GM12874 (cell line): ENCODE measurements at regions not wholly inside any gene's neighbourhood (a gene's known extent, or its start where the extent isn't known, plus 50 kb on each side); places are given as distances from the start of the nearest gene placed in this dataset.

Experiments used
- TF ChIP-seq, protein P1 (sequence below): IDR thresholded peaks from 2 replicates; pipeline ENCODE4 v1.5.1; 2011; ENCODE audit warnings: low read depth, mild to moderate bottlenecking, control low read depth, low read length, moderate library complexity; ENCODE audit not compliant: insufficient read depth

DNA sequence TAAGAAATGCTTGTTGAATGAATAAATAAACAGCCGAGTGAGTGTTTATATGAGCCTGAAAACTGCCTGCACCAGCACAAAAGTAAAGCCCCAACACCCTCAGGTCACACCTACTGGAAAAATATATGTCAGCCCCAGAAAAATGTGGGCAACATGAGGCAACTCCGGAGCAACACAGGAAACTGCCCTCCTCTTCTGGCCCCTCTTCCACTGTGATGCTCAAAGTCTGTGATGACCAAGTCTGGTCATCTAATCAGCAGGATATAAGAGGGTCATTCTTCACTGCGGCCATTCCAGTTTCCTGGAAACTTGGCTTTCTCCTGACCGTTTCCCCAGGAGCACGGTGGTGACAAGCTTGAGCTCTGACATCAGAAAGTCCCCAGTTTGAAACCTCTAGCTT is 159.6 kb upstream of the PZP start:
- TF ChIP-seq, protein P1, sequence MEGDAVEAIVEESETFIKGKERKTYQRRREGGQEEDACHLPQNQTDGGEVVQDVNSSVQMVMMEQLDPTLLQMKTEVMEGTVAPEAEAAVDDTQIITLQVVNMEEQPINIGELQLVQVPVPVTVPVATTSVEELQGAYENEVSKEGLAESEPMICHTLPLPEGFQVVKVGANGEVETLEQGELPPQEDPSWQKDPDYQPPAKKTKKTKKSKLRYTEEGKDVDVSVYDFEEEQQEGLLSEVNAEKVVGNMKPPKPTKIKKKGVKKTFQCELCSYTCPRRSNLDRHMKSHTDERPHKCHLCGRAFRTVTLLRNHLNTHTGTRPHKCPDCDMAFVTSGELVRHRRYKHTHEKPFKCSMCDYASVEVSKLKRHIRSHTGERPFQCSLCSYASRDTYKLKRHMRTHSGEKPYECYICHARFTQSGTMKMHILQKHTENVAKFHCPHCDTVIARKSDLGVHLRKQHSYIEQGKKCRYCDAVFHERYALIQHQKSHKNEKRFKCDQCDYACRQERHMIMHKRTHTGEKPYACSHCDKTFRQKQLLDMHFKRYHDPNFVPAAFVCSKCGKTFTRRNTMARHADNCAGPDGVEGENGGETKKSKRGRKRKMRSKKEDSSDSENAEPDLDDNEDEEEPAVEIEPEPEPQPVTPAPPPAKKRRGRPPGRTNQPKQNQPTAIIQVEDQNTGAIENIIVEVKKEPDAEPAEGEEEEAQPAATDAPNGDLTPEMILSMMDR, result no peak

DNA sequence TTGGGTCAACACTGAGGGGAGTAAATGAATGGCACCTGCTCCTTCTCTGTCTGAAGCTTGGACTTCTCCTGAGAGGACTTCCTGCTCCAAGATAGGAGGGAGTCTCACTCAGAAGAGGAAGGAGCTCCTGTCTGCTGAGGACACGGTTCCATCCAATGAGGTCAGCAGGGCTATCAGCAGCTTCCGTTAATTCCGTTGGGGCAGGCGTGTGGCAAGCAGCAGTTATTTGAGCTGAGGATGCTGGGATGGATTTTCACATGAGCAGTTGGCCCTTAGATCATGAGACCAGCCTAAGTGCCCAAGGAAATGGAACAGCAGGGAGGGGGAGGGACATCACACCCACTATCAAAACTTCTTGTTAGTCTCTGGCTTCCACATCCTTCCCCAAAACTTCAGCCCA is 159.0 kb upstream of the PZP start:
- TF ChIP-seq, protein P1, result no peak

DNA sequence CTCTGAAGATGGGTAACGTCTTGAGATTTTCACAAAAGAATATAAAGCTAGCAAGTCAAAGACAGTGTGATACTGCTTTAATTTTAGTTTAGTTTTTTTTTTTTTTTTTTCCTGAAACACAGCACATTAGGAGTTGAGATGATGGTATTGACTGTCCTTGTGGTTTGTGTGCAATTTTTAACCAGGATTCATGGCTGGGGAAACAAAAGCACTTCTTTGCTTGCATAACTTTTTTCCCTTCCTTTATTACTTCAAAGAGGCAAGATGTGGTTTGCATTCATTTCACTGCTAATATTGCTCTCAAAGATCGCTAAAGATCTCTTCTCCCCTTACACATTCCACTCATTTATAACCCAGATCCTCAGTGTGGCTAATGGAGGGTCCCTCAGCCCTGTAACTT is 157.1 kb upstream of the PZP start:
- TF ChIP-seq, protein P1, result no peak

DNA sequence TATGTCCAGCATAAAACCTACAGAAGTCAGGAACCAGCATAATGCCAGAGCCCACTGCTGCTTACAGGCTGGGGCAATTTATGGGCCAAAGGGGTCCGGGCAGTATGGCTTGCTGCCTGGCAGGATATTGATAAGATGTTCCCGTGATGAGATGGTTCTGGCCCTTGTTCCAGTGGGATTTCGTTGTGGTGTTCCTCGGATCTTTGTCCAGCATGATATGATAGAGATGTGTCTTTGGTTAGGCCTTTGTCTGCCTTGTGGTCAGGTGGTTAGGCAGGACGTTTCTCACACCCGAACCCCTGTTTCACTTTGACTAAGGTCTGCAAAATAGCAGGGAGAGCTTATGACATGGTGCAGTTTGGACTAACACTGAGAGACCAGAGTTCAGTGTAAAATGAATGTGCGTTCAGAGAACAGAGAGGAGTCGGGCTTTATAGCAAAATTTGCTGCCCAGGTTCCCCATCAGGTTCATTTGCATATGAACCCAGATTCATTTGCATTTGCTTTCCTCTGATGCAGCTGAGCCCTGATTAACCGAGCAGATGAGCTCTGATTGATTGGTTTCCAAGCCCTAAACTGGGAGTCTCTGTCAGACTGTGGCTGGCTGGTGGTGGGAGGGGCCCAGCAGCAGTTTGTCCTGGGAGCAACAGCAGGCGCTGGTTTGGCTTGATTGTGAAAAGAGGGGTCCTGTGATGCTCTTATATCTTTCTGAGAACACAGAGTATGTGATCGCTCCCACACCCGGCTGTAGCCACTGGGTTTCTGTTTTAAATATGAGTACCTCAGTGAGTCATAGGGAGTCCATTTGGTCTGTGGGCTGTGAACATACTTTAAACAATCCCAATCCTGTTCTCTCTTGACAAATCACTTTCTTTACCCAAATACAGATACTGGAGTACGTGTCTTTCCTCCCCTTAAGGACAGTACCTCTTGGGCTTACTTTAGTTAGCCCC is 156.3 kb upstream of the PZP start:
- TF ChIP-seq, protein P1, result no peak

DNA sequence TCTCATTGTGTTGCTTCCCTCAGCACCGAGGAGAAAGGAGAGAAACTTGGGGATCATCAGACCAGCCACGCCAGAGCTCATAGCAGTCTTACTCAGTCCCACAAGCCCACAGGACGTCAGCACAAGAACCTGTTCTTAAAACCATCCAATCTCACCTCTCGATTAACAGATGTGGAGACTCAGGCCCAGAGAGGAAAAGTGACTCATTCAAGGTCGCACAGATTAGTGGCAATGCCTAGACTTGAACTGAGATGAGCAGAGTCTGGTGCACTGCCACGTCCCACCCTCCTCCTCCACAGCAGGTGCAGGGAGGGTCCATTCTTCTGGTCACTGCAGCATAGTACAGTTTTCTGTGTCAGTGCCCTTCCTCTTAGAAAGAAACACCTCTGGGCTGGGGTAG is 154.9 kb upstream of the PZP start:
- TF ChIP-seq, protein P1, result no peak

DNA sequence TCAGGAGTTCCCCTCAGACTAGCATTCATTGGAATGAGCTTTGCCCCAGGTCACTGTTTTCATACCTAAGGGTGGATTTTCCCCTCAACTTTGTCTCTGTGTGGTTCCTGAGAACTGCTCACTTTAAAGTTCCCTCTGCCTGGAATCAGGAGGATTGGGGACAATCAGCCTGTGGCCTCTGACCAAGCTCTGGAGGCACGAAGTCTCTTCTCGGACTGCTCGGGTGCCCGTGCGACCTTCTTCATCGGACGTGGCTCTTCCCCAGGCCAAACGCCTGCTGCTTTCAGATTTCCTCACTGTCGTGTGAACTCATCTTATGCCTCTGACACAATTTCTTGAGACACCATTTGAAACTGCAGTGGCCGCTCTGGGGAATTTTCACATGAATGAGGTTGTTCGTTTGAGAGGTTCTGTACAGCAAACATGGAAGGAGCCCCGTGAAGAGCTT is 153.7 kb upstream of the PZP start:
- TF ChIP-seq, protein P1, result no peak

DNA sequence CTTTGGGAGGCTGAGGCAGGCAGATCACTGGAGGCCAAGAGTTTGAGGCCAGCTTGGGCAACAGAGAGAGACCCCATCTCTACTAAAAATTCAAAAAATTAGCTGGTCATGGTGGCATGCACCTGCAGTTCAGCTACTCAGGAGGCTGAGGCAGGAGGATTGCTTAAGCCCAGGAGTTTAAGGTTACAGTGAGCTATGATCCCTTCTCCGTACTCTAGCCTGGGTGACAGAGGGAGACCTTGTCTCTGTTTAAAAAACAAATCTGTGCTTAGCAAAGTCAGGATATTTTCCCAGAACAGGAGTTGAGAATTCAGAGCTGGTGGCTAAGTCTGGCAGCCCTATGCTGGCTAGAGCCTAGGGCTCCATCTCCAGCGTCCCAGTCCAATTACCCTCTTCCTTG is 142.9 kb upstream of the PZP start:
- TF ChIP-seq, protein P1, result no peak
